ENCODE measurements at regions not wholly inside any gene's neighbourhood (a gene's known extent, or its start where the extent isn't known, plus 50 kb on each side); places are given as distances from the start of the nearest gene placed in this dataset.

GRCh38 chr3:80283783-80284182, 516.0 kb upstream of the ROBO1 start:
- Mint-ChIP-seq H3K4me1 (no peaks in the 10 kb centered on the region), H3K36me3 (no peaks in the 10 kb centered on the region), H3K27ac (no peak overlapping the region), H3K27me3 (no peaks in the 10 kb centered on the region), H3K9me3 (peaks cover 2 to 24% (median 4%) of the 10 kb centered on the region in 7 donors), H3K4me3 (no peak overlapping the region)
- Histone ChIP-seq H3K9me3 (ENCODE audit: control insufficient read depth in 2 of 2, low read length in 2 of 2) (peaks cover 6 to 7% of the 10 kb centered on the region in 2 experiments), H3K27ac (ENCODE audit: insufficient read depth, low read length, poor library complexity, severe bottlenecking) (no peak overlapping the region), H3K36me3 (ENCODE audit: control insufficient read depth, insufficient read depth, low read length) (no peaks in the 10 kb centered on the region), H3K4me1 (ENCODE audit: control insufficient read depth, insufficient read depth, low read length, poor library complexity, severe bottlenecking) (no peaks in the 10 kb centered on the region), H3K4me3 (ENCODE audit: low read depth, low read length) (no peak overlapping the region), H3K27me3 (ENCODE audit: control insufficient read depth, insufficient read depth, low read length) (no peaks in the 10 kb centered on the region)
- DNase-seq (no peak), ATAC-seq (ENCODE audit: low read depth in 2 of 2) (no peak)

- no peaks in the 10 kb centered on the region for H3K27me3 ChIP-seq (ENCODE audit: control insufficient read depth, insufficient read depth, low read length)
- Mint-ChIP-seq H3K4me3 (no peak overlapping the region), H3K9me3 (peaks cover 0 to 29% (median 6%) of the 10 kb centered on the region in 7 donors), H3K27ac (no peak overlapping the region), H3K36me3 (no peaks in the 10 kb centered on the region), H3K27me3 (no peaks in the 10 kb centered on the region), H3K4me1 (no peaks in the 10 kb centered on the region)
- no peaks in the 10 kb centered on the region for H3K36me3 ChIP-seq (ENCODE audit: control insufficient read depth, insufficient read depth, low read length)
- DNase-seq (no peak), ATAC-seq (ENCODE audit: low read depth in 2 of 2) (no peak)
- no peak overlapping the region for H3K4me3 ChIP-seq (ENCODE audit: low read depth, low read length)
- peaks cover 0 to 6% of the 10 kb centered on the region in 2 experiments for H3K9me3 ChIP-seq (ENCODE audit: control insufficient read depth in 2 of 2, low read length in 2 of 2)
- H3K4me1 ChIP-seq (ENCODE audit: control insufficient read depth, insufficient read depth, low read length, poor library complexity, severe bottlenecking) = no peaks in the 10 kb centered on the region
- H3K27ac ChIP-seq (ENCODE audit: insufficient read depth, low read length, poor library complexity, severe bottlenecking) = no peak overlapping the region
Measured at GRCh38 chr3:80278056-80278455, 510.3 kb upstream of the ROBO1 start.

GRCh38 chr3:80275120-80275519, 507.3 kb upstream of the ROBO1 start:
- no peaks in the 10 kb centered on the region for H3K4me1 ChIP-seq (ENCODE audit: control insufficient read depth, insufficient read depth, low read length, poor library complexity, severe bottlenecking)
- H3K27ac ChIP-seq (ENCODE audit: insufficient read depth, low read length, poor library complexity, severe bottlenecking) = no peak overlapping the region
- no peak for ATAC-seq (ENCODE audit: low read depth in 2 of 2)
- Mint-ChIP-seq H3K27me3 (no peaks in the 10 kb centered on the region), H3K4me1 (no peaks in the 10 kb centered on the region), H3K9me3 (peaks cover 0 to 30% (median 6%) of the 10 kb centered on the region in 7 donors), H3K36me3 (no peaks in the 10 kb centered on the region), H3K27ac (no peak overlapping the region), H3K4me3 (no peak overlapping the region)
- H3K9me3 ChIP-seq (ENCODE audit: control insufficient read depth in 2 of 2, low read length in 2 of 2) = no peaks in the 10 kb centered on the region
- no peak for DNase-seq
- H3K36me3 ChIP-seq (ENCODE audit: control insufficient read depth, insufficient read depth, low read length) = no peaks in the 10 kb centered on the region
- H3K27me3 ChIP-seq (ENCODE audit: control insufficient read depth, insufficient read depth, low read length) = no peaks in the 10 kb centered on the region
- no peak overlapping the region for H3K4me3 ChIP-seq (ENCODE audit: low read depth, low read length)

DNA sequence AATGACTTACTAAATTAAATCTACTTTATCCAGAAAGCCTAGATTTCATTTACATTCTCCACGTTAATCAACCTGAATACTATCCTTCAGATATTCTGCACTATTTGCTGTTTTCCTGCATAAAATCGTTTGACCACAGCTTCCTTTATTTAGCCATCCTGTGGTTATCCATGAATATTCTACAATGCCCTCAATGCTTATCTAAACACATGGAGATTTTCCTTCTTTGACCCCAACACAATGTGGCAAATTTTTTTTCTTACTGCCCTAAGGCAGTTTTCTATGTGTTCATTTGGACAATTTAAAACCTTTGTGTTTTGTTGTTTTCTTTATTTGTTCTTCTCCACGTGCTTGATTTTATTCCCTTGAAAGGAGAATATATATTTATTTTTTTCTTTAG, 495.5 kb upstream of the ROBO1 start:
- Mint-ChIP-seq H3K27ac (no peak overlapping the region), H3K36me3 (no peaks in the 10 kb centered on the region), H3K9me3 (peaks cover 0 to 21% (median 6%) of the 10 kb centered on the region in 7 donors), H3K27me3 (no peaks in the 10 kb centered on the region), H3K4me1 (no peaks in the 10 kb centered on the region), H3K4me3 (no peak overlapping the region)
- no peak overlapping the region for H3K27ac ChIP-seq (ENCODE audit: insufficient read depth, low read length, poor library complexity, severe bottlenecking)
- no peaks in the 10 kb centered on the region for H3K4me1 ChIP-seq (ENCODE audit: control insufficient read depth, insufficient read depth, low read length, poor library complexity, severe bottlenecking)
- no peaks in the 10 kb centered on the region for H3K27me3 ChIP-seq (ENCODE audit: control insufficient read depth, insufficient read depth, low read length)
- H3K9me3 ChIP-seq (ENCODE audit: control insufficient read depth in 2 of 2, low read length in 2 of 2) = no peaks in the 10 kb centered on the region
- DNase-seq = no peak
- no peaks in the 10 kb centered on the region for H3K36me3 ChIP-seq (ENCODE audit: control insufficient read depth, insufficient read depth, low read length)
- H3K4me3 ChIP-seq (ENCODE audit: low read depth, low read length) = no peak overlapping the region
- no peak for ATAC-seq (ENCODE audit: low read depth in 2 of 2)

- no peaks in the 10 kb centered on the region for H3K27me3 Mint-ChIP-seq
- H3K27me3 ChIP-seq (ENCODE audit: control insufficient read depth, insufficient read depth, low read length) = no peaks in the 10 kb centered on the region
- H3K27ac ChIP-seq (ENCODE audit: insufficient read depth, low read length, poor library complexity, severe bottlenecking) = no peak overlapping the region
- no peak overlapping the region for H3K4me3 Mint-ChIP-seq
- no peaks in the 10 kb centered on the region for H3K9me3 ChIP-seq (ENCODE audit: control insufficient read depth in 2 of 2, low read length in 2 of 2)
- no peaks in the 10 kb centered on the region for H3K36me3 Mint-ChIP-seq
- H3K4me1 Mint-ChIP-seq = no peaks in the 10 kb centered on the region
- no peak for ATAC-seq (ENCODE audit: low read depth in 2 of 2)
- no peaks in the 10 kb centered on the region for H3K4me1 ChIP-seq (ENCODE audit: control insufficient read depth, insufficient read depth, low read length, poor library complexity, severe bottlenecking)
- no peaks in the 10 kb centered on the region for H3K36me3 ChIP-seq (ENCODE audit: control insufficient read depth, insufficient read depth, low read length)
- H3K9me3 Mint-ChIP-seq = peaks cover 0 to 29% (median 4%) of the 10 kb centered on the region in 7 donors
- no peak for DNase-seq
- no peak overlapping the region for H3K4me3 ChIP-seq (ENCODE audit: low read depth, low read length)
- H3K27ac Mint-ChIP-seq = no peak overlapping the region
Measured at GRCh38 chr3:80261082-80261481, 493.3 kb upstream of the ROBO1 start.

DNA sequence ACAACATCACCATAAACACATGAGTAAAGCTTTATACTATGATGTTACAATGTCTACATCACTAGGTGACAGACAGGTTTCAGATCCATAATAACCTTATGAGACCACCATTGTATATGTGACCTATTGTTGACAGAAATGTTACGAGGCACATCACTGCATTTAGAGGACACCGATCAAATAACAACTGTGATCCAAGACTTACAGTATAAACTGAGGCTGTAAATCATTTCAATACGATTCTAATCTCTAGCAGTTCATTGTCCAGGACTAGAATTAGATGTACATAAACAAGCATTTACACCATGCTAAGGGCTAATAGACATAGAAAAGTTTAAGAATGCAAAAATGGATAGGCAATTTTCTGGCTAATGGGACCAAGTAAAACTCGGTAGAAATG, 491.9 kb upstream of the ROBO1 start:
- DNase-seq = no peak
- Mint-ChIP-seq H3K27ac (no peak overlapping the region), H3K36me3 (no peaks in the 10 kb centered on the region), H3K9me3 (peaks cover 0 to 23% (median 4%) of the 10 kb centered on the region in 7 donors), H3K4me1 (no peaks in the 10 kb centered on the region), H3K4me3 (no peak overlapping the region), H3K27me3 (no peaks in the 10 kb centered on the region)
- no peaks in the 10 kb centered on the region for H3K27me3 ChIP-seq (ENCODE audit: control insufficient read depth, insufficient read depth, low read length)
- no peak for ATAC-seq (ENCODE audit: low read depth in 2 of 2)
- H3K36me3 ChIP-seq (ENCODE audit: control insufficient read depth, insufficient read depth, low read length) = no peaks in the 10 kb centered on the region
- no peak overlapping the region for H3K4me3 ChIP-seq (ENCODE audit: low read depth, low read length)
- no peak overlapping the region for H3K27ac ChIP-seq (ENCODE audit: insufficient read depth, low read length, poor library complexity, severe bottlenecking)
- H3K9me3 ChIP-seq (ENCODE audit: control insufficient read depth in 2 of 2, low read length in 2 of 2) = no peaks in the 10 kb centered on the region
- H3K4me1 ChIP-seq (ENCODE audit: control insufficient read depth, insufficient read depth, low read length, poor library complexity, severe bottlenecking) = no peaks in the 10 kb centered on the region

GRCh38 chr3:80252113-80252512, 484.3 kb upstream of the ROBO1 start:
- H3K4me3 ChIP-seq (ENCODE audit: low read depth, low read length) = no peak overlapping the region
- no peak overlapping the region for H3K27ac ChIP-seq (ENCODE audit: insufficient read depth, low read length, poor library complexity, severe bottlenecking)
- ATAC-seq (ENCODE audit: low read depth in 2 of 2) (no peak), DNase-seq (no peak)
- H3K9me3 ChIP-seq (ENCODE audit: control insufficient read depth in 2 of 2, low read length in 2 of 2) = peaks cover 0 to 7% of the 10 kb centered on the region in 2 experiments
- H3K4me1 ChIP-seq (ENCODE audit: control insufficient read depth, insufficient read depth, low read length, poor library complexity, severe bottlenecking) = no peaks in the 10 kb centered on the region
- Mint-ChIP-seq H3K4me3 (no peak overlapping the region), H3K9me3 (peaks cover 0 to 41% (median 15%) of the 10 kb centered on the region in 7 donors), H3K36me3 (no peaks in the 10 kb centered on the region), H3K27me3 (no peaks in the 10 kb centered on the region), H3K27ac (no peak overlapping the region), H3K4me1 (no peaks in the 10 kb centered on the region)
- H3K27me3 ChIP-seq (ENCODE audit: control insufficient read depth, insufficient read depth, low read length) = no peaks in the 10 kb centered on the region
- no peaks in the 10 kb centered on the region for H3K36me3 ChIP-seq (ENCODE audit: control insufficient read depth, insufficient read depth, low read length)

- H3K36me3 Mint-ChIP-seq = no peaks in the 10 kb centered on the region
- Histone ChIP-seq H3K36me3 (ENCODE audit: control insufficient read depth, insufficient read depth, low read length) (no peaks in the 10 kb centered on the region), H3K4me1 (ENCODE audit: control insufficient read depth, insufficient read depth, low read length, poor library complexity, severe bottlenecking) (no peaks in the 10 kb centered on the region), H3K9me3 (ENCODE audit: control insufficient read depth in 2 of 2, low read length in 2 of 2) (peaks cover 0 to 3% of the 10 kb centered on the region in 2 experiments), H3K4me3 (ENCODE audit: low read depth, low read length) (no peak overlapping the region), H3K27ac (ENCODE audit: insufficient read depth, low read length, poor library complexity, severe bottlenecking) (no peak overlapping the region), H3K27me3 (ENCODE audit: control insufficient read depth, insufficient read depth, low read length) (no peaks in the 10 kb centered on the region)
- peaks cover 0 to 2% (median 0%) of the 10 kb centered on the region in 4 donors for H3K4me1 Mint-ChIP-seq
- H3K4me3 Mint-ChIP-seq = no peak overlapping the region
- peaks cover 2 to 59% (median 18%) of the 10 kb centered on the region in 7 donors for H3K9me3 Mint-ChIP-seq
- H3K27me3 Mint-ChIP-seq = no peaks in the 10 kb centered on the region
- DNase-seq (no peak), ATAC-seq (ENCODE audit: low read depth in 2 of 2) (no peak)
- no peak overlapping the region for H3K27ac Mint-ChIP-seq
Measured at GRCh38 chr3:80247766-80248165, 480.0 kb upstream of the ROBO1 start.
